H9 (cell line): ENCODE measurements at regions not wholly inside any gene's neighbourhood (a gene's known extent, or its start where the extent isn't known, plus 50 kb on each side); places are given as distances from the start of the nearest gene placed in this dataset.

Source experiments
- DNase-seq: peaks from one replicate; pipeline ENCODE4 v3.0.0-alpha.2; 2017
- H2AFZ ChIP-seq: one replicate; pipeline ENCODE4 v1.6.1; 2013; ENCODE audit warnings: mild to moderate bottlenecking, low read length, control low read depth, moderate library complexity
- H2AK5ac ChIP-seq: 2 replicates; pipeline ENCODE4 v1.6.1; 2013; ENCODE audit warnings: low read length, control low read depth, mixed read lengths; ENCODE audit not compliant: insufficient read length
- H2BK120ac ChIP-seq: one replicate; pipeline ENCODE4 v1.6.1; 2013; ENCODE audit warnings: low read depth, mild to moderate bottlenecking, low read length, control low read depth, inconsistent platforms; ENCODE audit not compliant: poor library complexity, severe bottlenecking
- H2BK12ac ChIP-seq: 2 replicates; pipeline ENCODE4 v1.6.1; 2013; ENCODE audit warnings: low read length, control low read depth, mixed read lengths, low read depth; ENCODE audit not compliant: insufficient read length
- H2BK15ac ChIP-seq: 2 replicates; pipeline ENCODE4 v1.6.1; 2013; ENCODE audit warnings: low read depth, low read length, control low read depth
- H2BK20ac ChIP-seq: one replicate; pipeline ENCODE4 v1.6.1; 2013; ENCODE audit warnings: low read depth, mild to moderate bottlenecking, low read length, control low read depth, inconsistent platforms; ENCODE audit not compliant: poor library complexity, severe bottlenecking
- H2BK5ac ChIP-seq: 2 replicates; pipeline ENCODE4 v1.6.1; 2013; ENCODE audit warnings: low read length, control low read depth, mixed read lengths; ENCODE audit not compliant: insufficient read length
- H3K14ac ChIP-seq: 2 replicates; pipeline ENCODE4 v1.6.1; 2013; ENCODE audit warnings: low read length, control low read depth; ENCODE audit not compliant: insufficient read depth
- H3K18ac ChIP-seq: 2 replicates; pipeline ENCODE4 v1.6.1; 2013; ENCODE audit warnings: low read depth, mild to moderate bottlenecking, mixed read lengths, low read length, control low read depth; ENCODE audit not compliant: insufficient read length
- H3K23ac ChIP-seq: 2 replicates; pipeline ENCODE4 v1.6.1; 2013; ENCODE audit warnings: low read length, control low read depth, mixed read lengths, low read depth; ENCODE audit not compliant: insufficient read length
- H3K23me2 ChIP-seq: 2 replicates; pipeline ENCODE4 v1.6.1; 2013; ENCODE audit warnings: low read depth, mild to moderate bottlenecking, mixed read lengths, low read length, control low read depth; ENCODE audit not compliant: insufficient read length, poor library complexity, severe bottlenecking
- H3K27ac ChIP-seq: 2 replicates; pipeline ENCODE4 v1.5.1; 2013; ENCODE audit warnings: low read length, control low read depth, mixed read lengths, low read depth; ENCODE audit not compliant: insufficient read length
- H3K27me3 ChIP-seq: 2 replicates; pipeline ENCODE4 v1.6.1; 2013; ENCODE audit warnings: low read length, control low read depth, inconsistent platforms; ENCODE audit not compliant: insufficient read depth
- H3K4ac ChIP-seq: 2 replicates; pipeline ENCODE4 v1.6.1; 2013; ENCODE audit warnings: low read depth, mild to moderate bottlenecking, control low read depth, inconsistent platforms, low read length, moderate library complexity
- H3K4me1 ChIP-seq: 2 replicates; pipeline ENCODE4 v1.6.1; 2013; ENCODE audit warnings: low read length, control low read depth, inconsistent platforms; ENCODE audit not compliant: insufficient read depth
- H3K4me2 ChIP-seq: 2 replicates; pipeline ENCODE4 v1.6.1; 2013; ENCODE audit warnings: low read length, control low read depth, mixed read lengths; ENCODE audit not compliant: insufficient read length, insufficient read depth
- H3K56ac ChIP-seq: 2 replicates; pipeline ENCODE4 v1.6.1; 2013; ENCODE audit warnings: low read depth, mild to moderate bottlenecking, mixed read lengths, low read length, control low read depth; ENCODE audit not compliant: insufficient read length
- H3K79me1 ChIP-seq: 2 replicates; pipeline ENCODE4 v1.6.1; 2013; ENCODE audit warnings: low read depth, mild to moderate bottlenecking, moderate library complexity, low read length, control low read depth, inconsistent platforms; ENCODE audit not compliant: insufficient read depth, poor library complexity, severe bottlenecking
- H3K79me2 ChIP-seq: 2 replicates; pipeline ENCODE4 v1.6.1; 2013; ENCODE audit warnings: low read length, control low read depth, inconsistent platforms; ENCODE audit not compliant: insufficient read depth
- H3K9ac ChIP-seq: 2 replicates; pipeline ENCODE4 v1.6.1; 2013; ENCODE audit warnings: low read length, control low read depth, mixed read lengths; ENCODE audit not compliant: insufficient read length; ENCODE audit errors: extremely low read depth
- H3K9me3 ChIP-seq: one replicate; pipeline ENCODE4 v1.6.1; 2013; ENCODE audit warnings: low read depth, low read length, inconsistent platforms; ENCODE audit not compliant: control insufficient read depth
- H3T11ph ChIP-seq: one replicate; pipeline ENCODE4 v1.6.1; 2013; ENCODE audit warnings: mild to moderate bottlenecking, low read length, control low read depth, inconsistent platforms
- H4K20me1 ChIP-seq: one replicate; pipeline ENCODE4 v1.6.1; 2013; ENCODE audit not compliant: control insufficient read depth, insufficient read length, insufficient read depth
- H4K5ac ChIP-seq: 2 replicates; pipeline ENCODE4 v1.6.1; 2013; ENCODE audit warnings: low read depth, mild to moderate bottlenecking, mixed read lengths, low read length, control low read depth; ENCODE audit not compliant: insufficient read length
- H4K8ac ChIP-seq: replicated peaks from 2 replicates; pipeline ENCODE4 v1.6.1; 2013; ENCODE audit warnings: low read length, control low read depth, mixed read lengths, low read depth; ENCODE audit not compliant: insufficient read length
- H4K91ac ChIP-seq: 2 replicates; pipeline ENCODE4 v1.6.1; 2013; ENCODE audit warnings: low read depth, mild to moderate bottlenecking, moderate library complexity, mixed read lengths, low read length, control low read depth; ENCODE audit not compliant: insufficient read length
- H3K27ac Mint-ChIP-seq, 3 experiments: 2 replicates in 2 of 3; 3 replicates in 1 of 3; pipeline ENCODE4 v1.8.0; 2020 to 2021; ENCODE audit warnings: mixed read lengths in 3 of 3, mild to moderate bottlenecking in 1 of 3, moderate library complexity in 1 of 3
- H3K27me3 Mint-ChIP-seq: 2 replicates; pipeline ENCODE4 v1.8.0; 2021; ENCODE audit warnings: low read depth, mild to moderate bottlenecking, moderate library complexity, mixed read lengths
- H3K36me3 Mint-ChIP-seq, 3 experiments: 2 replicates in 2 of 3; 3 replicates in 1 of 3; pipeline ENCODE4 v1.8.0; 2020 to 2021; ENCODE audit warnings: low read depth in 3 of 3, mixed read lengths in 3 of 3; ENCODE audit not compliant: insufficient read depth in 1 of 3
- H3K4me1 Mint-ChIP-seq, 2 experiments: 2 replicates each; pipeline ENCODE4 v1.8.0; 2020; ENCODE audit warnings: mixed read lengths in 2 of 2
- H3K4me3 Mint-ChIP-seq, 2 experiments: 2 replicates in 1 of 2; 3 replicates in 1 of 2; pipeline ENCODE4 v1.8.0; 2020 to 2021; ENCODE audit warnings: mild to moderate bottlenecking in 2 of 2, mixed read lengths in 2 of 2, moderate library complexity in 1 of 2
- H3K9me3 Mint-ChIP-seq, 2 experiments: 2 replicates in 1 of 2; 3 replicates in 1 of 2; pipeline ENCODE4 v1.8.0; 2020; ENCODE audit warnings: mild to moderate bottlenecking in 2 of 2, mixed read lengths in 2 of 2, moderate library complexity in 1 of 2
- WGBS: extraction: QIAGEN DNeasy Blood & Tissue Kit; methylation state at CpG from one replicate; pipeline ENCODE4 v1.1.7; 2013; ENCODE audit warnings: missing lambda C conversion rate, low lambda C conversion rate, mixed read lengths; ENCODE audit not compliant: insufficient read length; ENCODE audit errors: extremely low coverage; 5-methylcytosine and 5-hydroxymethylcytosine counted together
- TF ChIP-seq, protein P1 (sequence below): fragments of 200-600 bp; sonication (generic); conservative IDR thresholded peaks from 3 replicates; pipeline ENCODE4 v1.8.0; 2021; ENCODE audit warnings: antibody characterized with exemption, mild to moderate bottlenecking

DNA sequence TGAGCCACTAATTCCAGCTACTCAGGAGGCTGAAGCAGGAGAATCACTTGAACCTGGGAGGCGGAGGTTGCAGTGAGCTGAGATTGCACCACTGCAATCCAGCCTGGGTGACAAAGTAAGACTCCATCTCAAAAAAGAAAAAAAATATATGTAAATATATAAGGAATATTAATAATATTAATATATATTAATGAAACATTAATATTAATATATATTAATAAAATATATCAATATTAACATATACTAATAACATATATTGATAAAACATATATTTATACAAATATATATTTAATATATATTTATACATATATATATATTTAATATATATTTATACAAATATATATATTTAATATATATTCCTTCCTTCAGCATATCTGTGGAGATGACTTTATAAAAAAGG lies 338.0 kb downstream of the NPIPA8 start:
- Histone ChIP-seq H2BK20ac (no peak overlapping the region), H4K91ac (no peak overlapping the region), H2BK12ac (no peak overlapping the region), H4K20me1 (no peaks in the 10 kb centered on the region), H2BK5ac (no peak overlapping the region), H3K23me2 (no peaks in the 10 kb centered on the region), H3K79me2 (no peaks in the 10 kb centered on the region), H3K4ac (no peak overlapping the region), H3K14ac (no peak overlapping the region), H3K79me1 (no peaks in the 10 kb centered on the region), H2AFZ (no peak overlapping the region), H3K9ac (no peak overlapping the region), H3K27ac (no peak overlapping the region), H4K8ac (no peak overlapping the region), H2BK120ac (no peak overlapping the region), H2AK5ac (no peak overlapping the region), H3K4me2 (no peak overlapping the region), H3K18ac (no peak overlapping the region), H3K56ac (no peak overlapping the region), H3K23ac (no peak overlapping the region), H3K9me3 (no peaks in the 10 kb centered on the region), H2BK15ac (no peak overlapping the region), H3K27me3 (no peaks in the 10 kb centered on the region), H3K4me1 (no peaks in the 10 kb centered on the region), H3T11ph (no peak overlapping the region), H4K5ac (no peak overlapping the region)
- TF ChIP-seq, protein P1, sequence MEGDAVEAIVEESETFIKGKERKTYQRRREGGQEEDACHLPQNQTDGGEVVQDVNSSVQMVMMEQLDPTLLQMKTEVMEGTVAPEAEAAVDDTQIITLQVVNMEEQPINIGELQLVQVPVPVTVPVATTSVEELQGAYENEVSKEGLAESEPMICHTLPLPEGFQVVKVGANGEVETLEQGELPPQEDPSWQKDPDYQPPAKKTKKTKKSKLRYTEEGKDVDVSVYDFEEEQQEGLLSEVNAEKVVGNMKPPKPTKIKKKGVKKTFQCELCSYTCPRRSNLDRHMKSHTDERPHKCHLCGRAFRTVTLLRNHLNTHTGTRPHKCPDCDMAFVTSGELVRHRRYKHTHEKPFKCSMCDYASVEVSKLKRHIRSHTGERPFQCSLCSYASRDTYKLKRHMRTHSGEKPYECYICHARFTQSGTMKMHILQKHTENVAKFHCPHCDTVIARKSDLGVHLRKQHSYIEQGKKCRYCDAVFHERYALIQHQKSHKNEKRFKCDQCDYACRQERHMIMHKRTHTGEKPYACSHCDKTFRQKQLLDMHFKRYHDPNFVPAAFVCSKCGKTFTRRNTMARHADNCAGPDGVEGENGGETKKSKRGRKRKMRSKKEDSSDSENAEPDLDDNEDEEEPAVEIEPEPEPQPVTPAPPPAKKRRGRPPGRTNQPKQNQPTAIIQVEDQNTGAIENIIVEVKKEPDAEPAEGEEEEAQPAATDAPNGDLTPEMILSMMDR, result no peak
- Mint-ChIP-seq H3K27me3 (no peaks in the 10 kb centered on the region; the same call in none of the 2 replicates), H3K4me1 (peaks cover 3 to 6% of the 10 kb centered on the region in 2 experiments; a peak in 3 of 4 replicates), H3K27ac (no peak overlapping the region), H3K9me3 (no peaks in the 10 kb centered on the region), H3K36me3 (no peaks in the 10 kb centered on the region), H3K4me3 (no peak overlapping the region)
- DNase-seq, result no peak
- no CpG with 5 or more reads among the region's 1 CpG for WGBS
